ENCODE measurements at regions not wholly inside any gene's neighbourhood (a gene's known extent, or its start where the extent isn't known, plus 50 kb on each side); places are given as distances from the start of the nearest gene placed in this dataset.

DNA sequence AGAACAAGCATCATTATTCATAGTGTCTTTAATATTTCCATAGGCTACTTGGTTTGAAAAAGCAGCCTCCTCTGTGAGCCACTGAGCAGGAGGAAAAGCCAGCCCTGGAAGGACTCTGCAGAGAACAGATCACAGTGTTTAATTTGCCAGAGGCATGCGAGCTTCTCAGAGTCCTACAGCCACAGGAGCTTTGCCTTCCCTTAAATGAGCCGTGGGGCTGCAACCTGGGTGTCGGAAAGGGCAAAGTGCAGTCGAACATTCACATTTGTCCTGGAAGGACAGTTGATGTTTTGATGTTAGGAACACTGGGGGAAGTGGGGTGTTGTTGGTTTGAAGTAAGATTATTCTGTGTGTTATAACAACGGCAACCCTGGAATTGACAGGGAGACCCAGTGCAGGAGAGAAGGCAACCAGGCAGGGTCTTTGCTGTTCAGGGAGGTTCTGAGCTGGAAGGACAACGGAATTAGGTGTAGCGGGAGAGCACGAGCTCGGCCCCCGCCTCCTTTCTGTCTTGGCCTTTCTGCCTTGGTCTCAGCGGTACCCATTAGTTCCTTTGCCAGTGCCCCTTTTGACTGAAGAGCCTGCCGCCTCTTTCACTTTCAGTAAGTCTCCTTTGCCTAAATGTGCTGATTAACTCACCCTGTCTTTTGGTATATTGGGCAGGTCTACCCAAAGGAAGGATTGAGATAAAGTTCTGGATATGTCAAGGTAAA, 192.3 kb upstream of the PITRM1 start:
- no peak for TF ChIP-seq CTCF (IDR thresholded peaks at IDR 0.05; ENCODE audit: low read depth, low read length)
- no peak for TF ChIP-seq POLR2A (IDR thresholded peaks at IDR 0.05; ENCODE audit: extremely low read depth, insufficient read length)
